Fibroblast of skin of right quadriceps (primary cell): ENCODE measurements at regions not wholly inside any gene's neighbourhood (a gene's known extent, or its start where the extent isn't known, plus 50 kb on each side); places are given as distances from the start of the nearest gene placed in this dataset.

Experiments used
- DNase-seq: peaks from one replicate; pipeline ENCODE4 v3.0.0-alpha.2; 2013

DNA sequence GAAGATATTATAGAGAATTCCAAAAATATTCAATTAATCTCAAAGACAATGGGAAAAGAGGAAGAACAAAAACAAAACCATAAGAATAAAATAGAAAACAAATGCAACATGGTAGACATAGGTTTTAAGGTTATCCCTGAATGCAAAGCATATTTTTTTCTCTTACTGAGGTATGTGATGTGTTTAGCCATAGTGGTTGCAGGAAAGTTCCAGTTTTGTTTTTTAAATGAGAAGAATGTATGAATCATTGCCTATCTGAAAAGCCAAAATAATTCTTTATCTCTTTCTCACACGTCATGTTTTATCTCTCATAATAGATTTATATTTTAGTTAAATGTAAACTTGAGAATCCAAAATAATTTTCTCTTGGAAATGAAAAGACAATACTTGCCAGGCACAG is 2591.7 kb upstream of the PCDH20 start:
- DNase-seq, result peak; percentile 3

- no peak for DNase-seq
Observed at GRCh38 chr13:64000321-64000720, 2584.7 kb upstream of the PCDH20 start.

DNA sequence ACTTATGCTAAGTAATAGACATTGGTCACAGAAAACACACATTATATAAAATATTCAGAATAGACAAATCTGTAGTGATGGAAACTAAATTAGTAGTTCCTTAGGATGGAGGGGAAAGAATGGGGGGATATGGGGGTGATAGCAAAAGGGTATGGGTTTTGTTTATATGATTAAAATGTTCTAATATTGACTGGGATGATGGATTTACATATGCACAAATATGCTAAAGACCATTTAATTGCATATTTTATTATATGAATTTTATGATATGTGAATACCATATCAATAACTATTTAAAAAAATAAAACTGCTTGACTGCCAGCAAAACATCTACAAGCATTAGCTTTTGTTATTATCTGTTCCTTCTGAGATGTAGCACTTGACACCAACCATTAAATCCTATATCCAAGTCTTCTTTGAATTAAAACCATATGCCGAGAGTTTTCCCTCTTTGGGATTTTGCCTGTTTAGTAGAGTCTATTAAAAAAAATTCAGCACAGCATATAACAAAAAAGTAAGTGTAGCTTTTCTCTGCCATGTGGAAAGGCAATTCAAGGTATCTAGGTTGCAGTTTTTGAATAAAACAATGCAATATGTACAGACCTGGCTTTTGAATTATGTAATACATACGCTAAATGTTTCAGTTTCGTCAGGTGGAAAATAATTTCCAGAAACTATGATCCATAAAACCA is 2584.1 kb upstream of the PCDH20 start:
- DNase-seq, result no peak

DNA sequence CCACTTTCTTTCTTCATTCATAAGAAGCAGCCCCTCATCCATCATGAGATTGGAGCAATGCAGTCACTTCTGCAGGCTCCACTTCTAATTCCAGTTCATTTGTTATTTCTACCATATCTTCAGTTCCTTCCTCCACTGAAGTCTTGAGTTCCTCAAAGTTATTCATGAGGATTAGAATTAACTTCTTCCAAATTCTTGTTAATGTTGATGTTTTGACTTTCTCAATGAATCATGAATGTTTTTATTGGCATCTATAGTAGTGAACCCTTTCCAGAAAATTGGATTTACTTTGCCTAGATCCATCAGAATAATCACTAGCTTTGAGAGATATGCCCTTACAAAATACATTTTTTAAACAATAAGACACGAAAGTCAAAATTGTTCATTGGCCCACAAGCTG is 2567.7 kb upstream of the PCDH20 start:
- no peak for DNase-seq

GRCh38 chr13:63979951-63980350 is 2564.3 kb upstream of the PCDH20 start:
- no peak for DNase-seq

- no peak for DNase-seq
Observed at GRCh38 chr13:63972328-63972727, 2556.7 kb upstream of the PCDH20 start.

- DNase-seq, result no peak
Observed at GRCh38 chr13:63954683-63955082, 2539.0 kb upstream of the PCDH20 start.

DNA sequence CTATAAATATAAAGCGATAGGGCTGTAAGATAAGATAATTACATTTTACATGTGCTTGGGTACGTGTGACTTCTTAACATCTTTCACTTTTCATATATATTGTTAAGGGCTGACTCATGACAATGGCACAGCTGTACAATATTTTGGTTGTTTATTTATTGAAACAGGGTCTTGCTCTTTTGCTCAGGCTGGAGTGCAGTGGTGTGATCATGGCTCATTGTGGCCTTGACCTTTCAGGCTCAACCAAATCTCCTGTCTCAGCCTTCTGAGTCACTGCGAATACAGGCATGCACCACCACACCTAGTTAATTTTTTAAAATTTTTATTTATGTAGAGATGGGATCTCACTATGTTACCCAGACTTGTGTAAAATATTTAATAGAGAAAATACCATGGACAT is 2532.4 kb upstream of the PCDH20 start:
- DNase-seq, result no peak

DNA sequence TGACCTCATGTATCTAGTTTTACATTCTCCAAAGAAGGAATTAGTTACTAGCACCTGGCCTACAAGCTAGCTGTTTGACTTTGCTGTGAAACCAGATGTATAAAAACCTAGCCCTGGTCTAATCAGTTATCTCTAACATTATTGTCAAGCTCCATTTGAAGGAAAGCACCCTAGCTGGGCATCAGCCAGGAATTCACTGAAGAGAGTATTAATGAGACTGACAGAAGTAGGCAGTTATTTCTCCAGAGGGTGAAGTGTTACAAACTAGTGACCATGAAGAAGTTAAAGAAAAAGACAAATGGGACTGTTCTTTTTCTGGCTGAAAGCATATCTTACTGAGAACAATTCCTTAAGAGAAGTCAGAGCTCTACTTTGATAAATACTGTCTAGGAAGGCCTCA is 2529.3 kb upstream of the PCDH20 start:
- DNase-seq, result no peak

DNA sequence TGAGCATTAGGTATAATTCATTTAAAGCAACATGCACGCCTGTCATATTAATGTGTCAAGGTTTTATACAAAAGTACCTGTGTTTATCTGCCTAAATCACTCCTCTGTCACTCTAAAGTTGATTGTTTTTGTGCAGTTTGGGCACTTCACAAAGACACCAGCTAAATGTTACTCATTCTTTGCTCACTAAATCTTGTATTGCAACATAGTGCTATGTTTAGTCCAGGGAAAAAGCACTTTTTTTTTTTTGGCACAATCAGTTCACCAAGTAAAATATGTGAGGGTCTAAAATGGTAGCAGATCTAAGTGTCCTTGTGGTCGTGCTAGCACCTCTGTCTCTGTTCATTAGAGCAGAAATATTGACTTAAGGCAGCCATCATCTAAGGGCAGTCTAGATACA is 2526.7 kb upstream of the PCDH20 start:
- no peak for DNase-seq

DNA sequence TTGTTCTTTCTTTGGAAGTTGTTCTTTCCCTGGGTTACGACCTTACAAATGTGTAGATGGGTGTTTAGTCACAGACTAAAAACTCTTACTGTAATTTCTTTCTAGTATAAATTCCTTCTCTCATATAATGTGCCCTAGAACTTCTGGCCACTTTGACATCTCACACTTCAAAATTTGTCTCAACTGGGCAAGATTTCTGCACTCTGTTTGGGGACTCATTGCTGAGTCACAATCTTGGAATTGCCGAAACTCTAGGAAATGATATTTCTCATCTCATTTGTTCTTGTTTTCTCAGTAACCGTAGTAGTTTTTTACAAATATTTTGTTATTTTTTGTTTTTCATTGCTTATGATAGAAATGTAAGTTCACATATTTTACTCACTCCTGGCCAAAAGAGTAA is 2523.2 kb upstream of the PCDH20 start:
- peak; percentile 3 for DNase-seq

- DNase-seq, result peak; percentile 2
Observed at GRCh38 chr13:63910511-63910910, 2494.9 kb upstream of the PCDH20 start.

GRCh38 chr13:63909726-63910375 is 2494.2 kb upstream of the PCDH20 start:
- DNase-seq, result no peak

DNA sequence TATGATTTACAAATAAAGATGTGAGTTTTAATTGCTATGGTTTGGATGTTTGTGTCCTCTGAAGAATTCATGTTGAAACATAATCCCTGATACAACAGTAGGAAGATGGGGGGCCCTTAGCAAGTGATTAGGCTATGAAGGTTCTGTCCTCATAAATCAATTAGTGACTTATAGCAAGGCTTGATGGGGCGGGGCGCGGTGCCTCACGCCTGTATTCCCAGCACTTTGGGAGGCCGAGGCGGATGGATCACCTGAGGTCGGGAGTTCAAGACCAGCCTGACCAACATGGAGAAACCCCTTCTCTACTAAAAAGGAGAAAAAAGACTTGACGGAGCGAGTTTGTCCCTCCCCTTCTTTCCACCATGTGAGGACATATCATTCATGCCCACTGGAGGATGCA is 2486.5 kb upstream of the PCDH20 start:
- DNase-seq, result no peak

GRCh38 chr13:63901630-63902029 is 2486.0 kb upstream of the PCDH20 start:
- no peak for DNase-seq

DNA sequence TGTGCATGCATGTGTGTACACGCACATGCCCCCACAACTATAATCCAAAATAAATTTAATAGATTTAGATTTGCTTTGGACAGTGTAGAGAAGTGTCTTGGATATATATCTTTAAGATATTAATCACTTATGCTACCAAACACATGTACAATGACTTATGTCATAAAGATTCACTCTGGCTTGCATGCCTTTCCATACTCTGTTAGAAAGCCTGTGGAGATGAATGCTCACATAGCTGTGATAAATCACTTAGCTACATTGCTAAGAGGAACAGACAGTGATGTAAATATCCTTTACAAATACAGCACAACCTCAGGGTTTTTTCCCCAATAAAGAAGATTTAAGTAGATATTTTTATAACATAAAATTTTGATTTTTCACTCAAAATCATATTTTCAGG is 2484.8 kb upstream of the PCDH20 start:
- no peak for DNase-seq

DNA sequence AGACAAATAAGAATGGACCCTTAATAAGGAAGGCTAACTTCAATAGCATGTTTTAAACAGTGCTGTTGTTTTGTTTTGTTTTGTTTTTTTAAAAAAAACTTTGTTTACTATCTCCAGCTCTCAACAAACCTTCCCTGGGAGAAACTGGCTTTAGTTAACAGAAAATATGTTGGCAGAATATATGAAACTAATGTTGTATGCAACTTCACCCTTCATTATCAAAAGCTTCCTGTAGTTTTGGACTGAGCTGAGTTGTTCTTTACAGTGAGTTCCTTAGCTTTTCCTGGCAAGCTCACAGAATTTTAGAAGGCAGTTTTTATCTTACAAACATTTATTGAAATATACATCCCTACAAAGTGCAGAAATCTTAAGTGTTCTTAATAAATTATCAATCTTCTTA is 2480.7 kb upstream of the PCDH20 start:
- DNase-seq, result no peak

- no peak for DNase-seq
Observed at GRCh38 chr13:63882052-63882451, 2466.4 kb upstream of the PCDH20 start.

DNA sequence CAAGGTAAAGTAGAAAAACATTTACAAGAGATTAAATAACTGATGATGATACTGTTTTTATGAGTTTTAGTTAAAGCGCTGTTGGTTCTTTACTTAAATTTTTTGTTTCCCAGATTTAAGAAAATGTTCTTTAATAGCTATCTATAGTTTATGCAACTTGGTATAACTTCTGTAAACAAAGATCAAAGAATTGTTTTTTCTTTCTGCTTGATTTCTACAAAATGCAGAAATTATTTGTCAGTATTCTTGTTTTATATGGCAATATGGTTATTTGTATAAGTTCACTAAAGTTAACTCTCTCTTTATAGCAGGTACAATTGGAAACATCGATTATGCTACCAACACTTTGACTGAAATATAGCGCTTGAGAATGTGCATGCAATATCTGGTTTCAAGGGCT is 2465.1 kb upstream of the PCDH20 start:
- DNase-seq, result no peak

GRCh38 chr13:63873936-63874335 is 2458.3 kb upstream of the PCDH20 start:
- DNase-seq, result no peak

DNA sequence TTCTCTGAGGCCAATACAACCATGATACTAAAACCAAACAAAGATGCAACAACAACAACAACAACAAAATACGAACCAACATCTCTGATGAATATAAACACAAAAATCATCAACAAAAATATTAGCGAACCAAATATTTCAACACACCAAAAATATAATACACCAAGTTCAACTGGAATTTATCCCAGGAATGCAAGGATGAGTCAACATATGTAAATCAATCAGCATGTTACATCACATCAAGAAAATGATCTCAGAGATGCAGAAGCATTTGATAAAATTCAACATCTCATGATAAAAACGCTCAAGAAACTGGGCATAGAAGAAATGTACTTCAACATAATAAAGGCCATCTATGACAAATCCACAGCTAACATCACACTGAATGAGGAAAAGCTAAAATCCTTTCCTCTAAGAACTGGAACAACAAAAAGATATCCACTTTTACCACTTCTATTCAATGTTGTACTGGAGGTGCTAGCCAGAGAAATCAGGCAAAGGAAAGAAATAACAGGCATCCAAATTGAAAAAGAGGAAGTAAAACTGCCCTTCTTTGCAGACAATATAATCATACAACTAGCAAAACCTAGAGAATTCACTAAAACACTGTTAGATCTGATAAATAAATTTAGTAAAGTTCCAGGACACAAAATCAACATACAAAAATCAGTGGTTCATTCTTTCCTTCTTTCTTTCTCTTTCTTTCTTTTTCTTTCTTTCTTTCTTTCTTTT is 2448.7 kb upstream of the PCDH20 start:
- DNase-seq, result peak; percentile 2

DNA sequence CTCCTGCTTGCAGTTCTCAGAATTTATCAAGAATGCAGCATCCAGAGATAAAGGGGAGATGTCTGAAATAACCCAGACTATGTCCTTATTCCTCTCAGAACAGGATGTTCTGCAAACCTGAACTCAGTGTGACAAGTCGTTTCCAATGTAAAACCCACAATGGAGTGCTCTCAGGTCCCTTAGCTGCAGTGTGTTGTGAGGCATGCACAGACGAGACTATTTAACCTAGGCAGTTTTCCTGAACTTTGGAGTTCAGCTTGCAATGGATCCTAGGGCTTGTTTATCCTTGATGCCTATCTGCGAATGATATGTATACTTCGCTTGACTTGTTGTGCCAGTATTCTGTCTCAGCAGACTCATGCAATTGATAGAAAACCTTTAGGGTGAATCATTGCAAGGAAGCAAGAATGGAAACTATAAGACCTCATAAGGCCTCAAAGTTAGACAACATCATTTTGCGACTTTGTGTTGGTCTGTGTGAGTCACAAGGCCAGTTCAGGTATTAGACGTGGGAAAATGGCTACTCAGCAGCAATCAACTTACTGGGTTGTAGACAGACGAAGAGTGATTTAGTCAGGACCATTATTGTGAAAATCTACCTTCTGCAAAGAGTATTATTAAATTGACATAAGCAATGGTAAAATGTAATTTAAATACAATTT is 2439.9 kb upstream of the PCDH20 start:
- DNase-seq, result no peak

DNA sequence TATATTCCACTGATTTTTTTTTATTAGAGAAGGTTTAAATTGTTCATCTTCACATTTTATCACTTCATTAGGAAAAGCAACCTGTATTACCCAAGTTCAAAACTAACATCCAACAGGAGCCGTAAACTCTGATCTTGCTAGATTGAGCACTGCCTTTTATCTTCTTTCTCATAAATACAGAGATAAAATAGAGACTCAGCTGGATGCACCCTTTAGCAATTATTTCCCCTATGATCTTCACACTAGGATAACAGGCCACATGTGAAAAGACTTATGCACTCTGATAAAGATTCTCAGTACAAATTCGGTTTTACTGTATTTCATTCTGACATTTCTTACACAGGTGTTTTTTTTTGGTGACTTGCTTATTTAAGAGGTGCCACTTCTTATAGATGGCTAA is 2438.2 kb upstream of the PCDH20 start:
- no peak for DNase-seq

DNA sequence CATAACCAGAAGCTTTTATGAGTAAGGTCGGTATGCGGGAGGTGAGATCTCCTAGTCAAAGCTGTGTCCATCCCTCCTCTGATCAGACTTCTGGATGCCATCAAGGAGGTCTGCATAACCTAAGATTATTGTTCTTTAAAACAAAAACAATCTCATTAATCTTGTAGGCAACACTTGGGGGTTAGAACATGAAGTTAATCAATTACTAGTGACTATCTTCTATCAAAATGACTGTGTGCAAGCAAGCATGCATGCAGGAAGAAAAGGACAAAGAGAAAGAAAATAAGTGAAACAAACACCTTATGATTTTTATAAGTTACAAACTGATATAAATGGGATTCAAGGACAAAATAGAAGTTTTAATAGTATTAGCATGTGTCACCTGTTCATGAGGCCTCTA is 2435.9 kb upstream of the PCDH20 start:
- no peak for DNase-seq
